SK-N-SH (cell line): ENCODE measurements at regions not wholly inside any gene's neighbourhood (a gene's known extent, or its start where the extent isn't known, plus 50 kb on each side); places are given as distances from the start of the nearest gene placed in this dataset.

Experiments used
- CTCF ChIA-PET: fragments of 300-600, 350-600 bp; formaldehyde crosslinking; extraction: SDS; loops from one replicate; lab custom pipeline; 2021; lab: Yijun Ruan, JAX
- POLR2A ChIA-PET: fragments of 350-600 bp; sonication (Branson Sonifier 250); formaldehyde crosslinking; extraction: SDS; loops from one replicate; lab custom pipeline; 2020; ENCODE audit warnings: antibody characterized with exemption, inconsistent platforms; lab: Yijun Ruan, JAX
- DNase-seq: peaks from one replicate; pipeline ENCODE4 v3.0.0; 2012
- H2AFZ ChIP-seq: fragments of 200-600 bp; sonication (generic); 2 replicates; pipeline ENCODE4 v1.8.1; 2016; ENCODE audit warnings: antibody characterized with exemption, mild to moderate bottlenecking, low read depth
- H3F3A ChIP-seq: fragments of 200-600 bp; sonication (generic); replicated peaks from 2 replicates; pipeline ENCODE3; 2016; ENCODE audit warnings: antibody characterized with exemption, mild to moderate bottlenecking; ENCODE audit not compliant: insufficient read depth
- H3K27ac ChIP-seq, 2 experiments: fragments of 200-500 bp in 1 of 2; fragments of 200-600 bp in 1 of 2; sonication (Bioruptor generic) in 1 of 2; sonication (generic), shearing (Covaris generic) in 1 of 2; 2 replicates each; pipeline versions ENCODE4 v1.5.1 to v1.6.1; 2014 to 2016; ENCODE audit warnings: low read depth in 2 of 2, inconsistent platforms in 1 of 2, low read length in 1 of 2, mild to moderate bottlenecking in 1 of 2, mixed read lengths in 1 of 2
- H3K27me3 ChIP-seq: fragments of 200-600 bp; sonication (generic), shearing (Covaris generic); 2 replicates; pipeline ENCODE4 v1.6.1; 2016; ENCODE audit warnings: mixed run types; ENCODE audit not compliant: insufficient read depth
- H3K36me3 ChIP-seq, 2 experiments: fragments of 200-500 bp in 1 of 2; fragments of 200-600 bp in 1 of 2; sonication (Bioruptor generic) in 1 of 2; sonication (generic) in 1 of 2; replicated peaks in 1 of 2; 2 replicates each; pipeline versions ENCODE3 to v1.5.1; 2014 to 2016; ENCODE audit warnings: low read length in 1 of 2, mild to moderate bottlenecking in 1 of 2; ENCODE audit not compliant: insufficient read depth in 2 of 2, control insufficient read depth in 1 of 2
- H3K4me1 ChIP-seq, 2 experiments: fragments of 200-500 bp in 1 of 2; fragments of 200-600 bp in 1 of 2; sonication (Bioruptor generic) in 1 of 2; sonication (generic), shearing (Covaris generic) in 1 of 2; 2 replicates each; pipeline versions ENCODE4 v1.5.1 to v1.6.1; 2014 to 2016; ENCODE audit warnings: low read depth in 1 of 2, low read length in 1 of 2, mixed run types in 1 of 2; ENCODE audit not compliant: insufficient read depth in 2 of 2, control insufficient read depth in 1 of 2
- H3K4me2 ChIP-seq: fragments of 200-600 bp; sonication (generic), shearing (Covaris generic); 2 replicates; pipeline ENCODE4 v1.6.1; 2017; ENCODE audit warnings: mixed run types
- H3K4me3 ChIP-seq, 2 experiments: fragments of 200-500 bp in 1 of 2; fragments of 200-600 bp in 1 of 2; sonication (Bioruptor generic) in 1 of 2; sonication (generic), shearing (Covaris generic) in 1 of 2; 2 replicates each; pipeline versions ENCODE4 v1.5.1 to v1.8.1; 2014 to 2016; ENCODE audit warnings: low read depth in 2 of 2, inconsistent platforms in 1 of 2, low read length in 1 of 2, mild to moderate bottlenecking in 1 of 2, mixed read lengths in 1 of 2, moderate library complexity in 1 of 2
- H3K79me2 ChIP-seq: fragments of 200-600 bp; sonication (generic); 2 replicates; pipeline ENCODE4 v1.8.1; 2017; ENCODE audit warnings: mild to moderate bottlenecking; ENCODE audit not compliant: insufficient read depth
- H3K9ac ChIP-seq: fragments of 200-600 bp; sonication (generic); 2 replicates; pipeline ENCODE4 v1.6.1; 2017; ENCODE audit warnings: mixed run types
- H3K9me2 ChIP-seq: fragments of 200-600 bp; sonication (generic); 2 replicates; pipeline ENCODE4 v1.6.1; 2017; ENCODE audit warnings: mixed run types
- H3K9me3 ChIP-seq: fragments of 200-600 bp; sonication (generic); 2 replicates; pipeline ENCODE4 v1.6.1; 2017; ENCODE audit warnings: mixed run types, mild to moderate bottlenecking, moderate library complexity
- H4K20me1 ChIP-seq: fragments of 200-600 bp; sonication (generic); 2 replicates; pipeline ENCODE4 v1.6.1; 2017; ENCODE audit warnings: mild to moderate bottlenecking, mixed run types; ENCODE audit not compliant: insufficient read depth
- EZH2phosphoT487 ChIP-seq: fragments of 200-600 bp; sonication (generic); IDR thresholded peaks from 2 replicates; pipeline ENCODE4 v1.6.1; 2017; ENCODE audit warnings: low read depth, mixed run types, mild to moderate bottlenecking, antibody characterized with exemption, moderate library complexity, borderline replicate concordance
- FOXM1 ChIP-seq: IDR thresholded peaks from 2 replicates; pipeline ENCODE4 v1.4.0; 2012; ENCODE audit warnings: low read depth, mild to moderate bottlenecking
- GABPA ChIP-seq: IDR thresholded peaks from 2 replicates; pipeline ENCODE4 v1.4.0; 2012; ENCODE audit warnings: low read depth, mild to moderate bottlenecking
- GATA2 ChIP-seq: sonication (generic); formaldehyde crosslinking; IDR thresholded peaks from 2 replicates; pipeline ENCODE4 v1.5.0; 2020; ENCODE audit warnings: mild to moderate bottlenecking, missing genetic modification reagents
- JUND ChIP-seq: IDR thresholded peaks from 2 replicates; pipeline ENCODE4 v1.4.0; 2012
- MEF2A ChIP-seq: IDR thresholded peaks from 2 replicates; pipeline ENCODE4 v1.4.0; 2012; ENCODE audit warnings: low read depth, borderline replicate concordance
- NFIC ChIP-seq: IDR thresholded peaks from 2 replicates; pipeline ENCODE4 v1.4.0; 2012; ENCODE audit warnings: borderline replicate concordance
- POLR2AphosphoS5 ChIP-seq: IDR thresholded peaks from 2 replicates; pipeline ENCODE4 v1.6.1; 2012; ENCODE audit warnings: low read depth, low read length
- RCOR1 ChIP-seq: fragments of 150-350 bp; IDR thresholded peaks from 2 replicates; pipeline ENCODE4 v1.6.1; 2017; ENCODE audit warnings: antibody characterized with exemption, low read length
- RFX5 ChIP-seq: IDR thresholded peaks from 2 replicates; pipeline ENCODE4 v1.6.1; 2012; ENCODE audit warnings: mild to moderate bottlenecking, improper control_type of control experiment, low read length
- RXRA ChIP-seq: IDR thresholded peaks from 2 replicates; pipeline ENCODE4 v1.4.0; 2012; ENCODE audit warnings: low read depth, mild to moderate bottlenecking, borderline replicate concordance
- SIN3A ChIP-seq: IDR thresholded peaks from 2 replicates; pipeline ENCODE4 v1.6.1; 2012; ENCODE audit warnings: low read depth, mild to moderate bottlenecking, low read length, moderate library complexity, borderline replicate concordance
- TAF1 ChIP-seq: IDR thresholded peaks from 2 replicates; pipeline ENCODE4 v1.6.1; 2012; ENCODE audit warnings: low read depth, mild to moderate bottlenecking, low read length, moderate library complexity, borderline replicate concordance
- TCF12 ChIP-seq: IDR thresholded peaks from 2 replicates; pipeline ENCODE4 v1.4.0; 2012
- YY1 ChIP-seq: IDR thresholded peaks from 2 replicates; pipeline ENCODE4 v1.4.0; 2012; ENCODE audit warnings: low read depth, mild to moderate bottlenecking
- WGBS: methylation state at CpG from one replicate; pipeline ENCODE4 v1.1.6; 2017; ENCODE audit warnings: low lambda C conversion rate; 5-methylcytosine and 5-hydroxymethylcytosine counted together
- TF ChIP-seq, protein P1 (sequence below): IDR thresholded peaks from 2 replicates; pipeline ENCODE4 v1.4.0; 2012; ENCODE audit warnings: low read depth, borderline replicate concordance
- TF ChIP-seq, protein P2 (sequence below): fragments of 200-600 bp; sonication (generic); IDR thresholded peaks from 2 replicates; pipeline ENCODE4 v1.6.1; 2017; ENCODE audit warnings: antibody characterized with exemption, mild to moderate bottlenecking, moderate library complexity
- TF ChIP-seq, protein P3 (sequence below): IDR thresholded peaks from 2 replicates; pipeline ENCODE4 v1.6.1; 2012; ENCODE audit warnings: mild to moderate bottlenecking, low read depth, low read length, moderate library complexity
- TF ChIP-seq, protein P4 (sequence below): fragments of 150-350 bp; IDR thresholded peaks from 2 replicates; pipeline ENCODE4 v1.6.1; 2016; ENCODE audit warnings: mild to moderate bottlenecking, low read depth, low read length

DNA sequence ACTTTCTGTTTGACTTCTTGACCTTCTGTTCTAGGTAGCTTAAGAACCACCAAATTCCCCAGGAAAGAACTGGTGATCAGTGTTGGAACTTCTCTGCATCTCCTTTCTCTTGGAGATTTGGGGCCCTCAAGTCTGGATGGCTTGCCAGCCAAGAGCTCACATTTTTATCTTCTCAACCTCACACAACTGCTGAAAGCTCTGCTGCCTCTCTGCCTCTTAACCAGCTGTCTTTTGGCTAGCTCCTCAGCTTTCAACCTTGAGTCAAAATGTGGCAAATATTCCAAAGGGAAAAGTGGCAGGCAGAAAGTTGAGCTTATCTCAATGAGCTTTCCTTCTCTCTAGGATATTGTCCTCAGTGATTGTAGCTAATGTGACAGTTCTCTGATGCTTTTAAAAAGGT lies 89.2 kb upstream of the CCDC190 start:
- H3K4me2 ChIP-seq = no peak overlapping the region
- H3K9me3 ChIP-seq = no peaks in the 10 kb centered on the region
- H3K27ac ChIP-seq = no peak overlapping the region
- no peaks in the 10 kb centered on the region for H3K9me2 ChIP-seq
- H3K9ac ChIP-seq = no peak overlapping the region
- TF ChIP-seq SIN3A (no peak), GABPA (no peak), EZH2phosphoT487 (no peak), RFX5 (no peak), POLR2AphosphoS5 (no peak), NFIC (no peak)
- TF ChIP-seq, protein P1, sequence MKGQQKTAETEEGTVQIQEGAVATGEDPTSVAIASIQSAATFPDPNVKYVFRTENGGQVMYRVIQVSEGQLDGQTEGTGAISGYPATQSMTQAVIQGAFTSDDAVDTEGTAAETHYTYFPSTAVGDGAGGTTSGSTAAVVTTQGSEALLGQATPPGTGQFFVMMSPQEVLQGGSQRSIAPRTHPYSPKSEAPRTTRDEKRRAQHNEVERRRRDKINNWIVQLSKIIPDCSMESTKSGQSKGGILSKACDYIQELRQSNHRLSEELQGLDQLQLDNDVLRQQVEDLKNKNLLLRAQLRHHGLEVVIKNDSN = no peak
- TF ChIP-seq, protein P2, sequence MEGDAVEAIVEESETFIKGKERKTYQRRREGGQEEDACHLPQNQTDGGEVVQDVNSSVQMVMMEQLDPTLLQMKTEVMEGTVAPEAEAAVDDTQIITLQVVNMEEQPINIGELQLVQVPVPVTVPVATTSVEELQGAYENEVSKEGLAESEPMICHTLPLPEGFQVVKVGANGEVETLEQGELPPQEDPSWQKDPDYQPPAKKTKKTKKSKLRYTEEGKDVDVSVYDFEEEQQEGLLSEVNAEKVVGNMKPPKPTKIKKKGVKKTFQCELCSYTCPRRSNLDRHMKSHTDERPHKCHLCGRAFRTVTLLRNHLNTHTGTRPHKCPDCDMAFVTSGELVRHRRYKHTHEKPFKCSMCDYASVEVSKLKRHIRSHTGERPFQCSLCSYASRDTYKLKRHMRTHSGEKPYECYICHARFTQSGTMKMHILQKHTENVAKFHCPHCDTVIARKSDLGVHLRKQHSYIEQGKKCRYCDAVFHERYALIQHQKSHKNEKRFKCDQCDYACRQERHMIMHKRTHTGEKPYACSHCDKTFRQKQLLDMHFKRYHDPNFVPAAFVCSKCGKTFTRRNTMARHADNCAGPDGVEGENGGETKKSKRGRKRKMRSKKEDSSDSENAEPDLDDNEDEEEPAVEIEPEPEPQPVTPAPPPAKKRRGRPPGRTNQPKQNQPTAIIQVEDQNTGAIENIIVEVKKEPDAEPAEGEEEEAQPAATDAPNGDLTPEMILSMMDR = no peak
- DNase-seq = no peak
- H4K20me1 ChIP-seq = no peaks in the 10 kb centered on the region
- no peaks in the 10 kb centered on the region for H3K27me3 ChIP-seq
- ChIA-PET CTCF (interaction anchor here (0.6 to 1.3 kb wide), 3 partner anchors 11 to 240 kb away, joined by 3 read pairs; no protein-coding TSS in a partner anchor), POLR2A (interaction anchor here (1.0 kb wide), 1 partner anchor 23 kb away, joined by 3 read pairs; no protein-coding TSS in a partner anchor)
- H2AFZ ChIP-seq = no peak overlapping the region
- no peak overlapping the region for H3K4me3 ChIP-seq
- peaks cover 0 to 14% of the 10 kb centered on the region in 2 experiments; a peak in 2 of 4 replicates for H3K4me1 ChIP-seq
- H3K79me2 ChIP-seq = no peaks in the 10 kb centered on the region
- no peaks in the 10 kb centered on the region for H3K36me3 ChIP-seq
- H3F3A ChIP-seq = no peaks in the 10 kb centered on the region

DNA sequence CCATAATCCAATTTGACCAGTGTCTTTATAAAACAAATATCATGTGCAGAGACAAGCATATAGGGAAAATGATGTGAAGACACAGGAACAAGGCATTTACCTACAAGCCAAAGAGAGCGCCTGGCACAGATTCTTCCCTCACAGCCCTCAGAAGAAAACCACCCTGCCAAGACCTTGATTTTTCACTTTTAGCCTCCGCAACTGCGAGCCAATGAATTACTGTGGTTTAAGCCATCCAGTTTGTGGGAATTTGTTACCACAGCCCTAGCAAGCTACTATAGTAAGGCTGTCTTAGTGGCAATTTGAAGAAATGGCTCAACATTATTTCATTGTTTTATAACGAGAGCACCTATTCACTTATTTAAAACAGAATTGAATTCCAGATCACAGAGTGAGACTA lies 85.7 kb upstream of the CCDC190 start:
- H3K36me3 ChIP-seq = no peaks in the 10 kb centered on the region
- ChIA-PET CTCF (interaction anchor here (0.9 kb wide), 1 partner anchor 126 kb away, joined by 5 read pairs; no protein-coding TSS in a partner anchor), POLR2A (no interaction called here)
- H3K27me3 ChIP-seq = no peaks in the 10 kb centered on the region
- H3K79me2 ChIP-seq = no peaks in the 10 kb centered on the region
- H3K9me2 ChIP-seq = no peaks in the 10 kb centered on the region
- peaks cover 9 to 39% of the 10 kb centered on the region in 2 experiments; a peak in 3 of 4 replicates for H3K4me1 ChIP-seq
- H3K4me2 ChIP-seq = no peak overlapping the region
- WGBS = 82% methylated on average over 4 of the region's 4 CpGs
- H3K27ac ChIP-seq = peak overlapping the region in 1 of 2 experiments; percentile 89; a peak in 2 of 4 replicates
- no peak for DNase-seq
- no peak overlapping the region for H2AFZ ChIP-seq
- H3K9me3 ChIP-seq = no peaks in the 10 kb centered on the region
- no peaks in the 10 kb centered on the region for H3F3A ChIP-seq
- no peak overlapping the region for H3K4me3 ChIP-seq
- H4K20me1 ChIP-seq = no peaks in the 10 kb centered on the region
- H3K9ac ChIP-seq = no peak overlapping the region
- no peak for TF ChIP-seq JUND
- no peak for TF ChIP-seq RXRA
- TF ChIP-seq GABPA = no peak
- TF ChIP-seq SIN3A = no peak
- TF ChIP-seq, protein P2 = no peak
- TF ChIP-seq RCOR1 = no peak
- TF ChIP-seq, protein P3, sequence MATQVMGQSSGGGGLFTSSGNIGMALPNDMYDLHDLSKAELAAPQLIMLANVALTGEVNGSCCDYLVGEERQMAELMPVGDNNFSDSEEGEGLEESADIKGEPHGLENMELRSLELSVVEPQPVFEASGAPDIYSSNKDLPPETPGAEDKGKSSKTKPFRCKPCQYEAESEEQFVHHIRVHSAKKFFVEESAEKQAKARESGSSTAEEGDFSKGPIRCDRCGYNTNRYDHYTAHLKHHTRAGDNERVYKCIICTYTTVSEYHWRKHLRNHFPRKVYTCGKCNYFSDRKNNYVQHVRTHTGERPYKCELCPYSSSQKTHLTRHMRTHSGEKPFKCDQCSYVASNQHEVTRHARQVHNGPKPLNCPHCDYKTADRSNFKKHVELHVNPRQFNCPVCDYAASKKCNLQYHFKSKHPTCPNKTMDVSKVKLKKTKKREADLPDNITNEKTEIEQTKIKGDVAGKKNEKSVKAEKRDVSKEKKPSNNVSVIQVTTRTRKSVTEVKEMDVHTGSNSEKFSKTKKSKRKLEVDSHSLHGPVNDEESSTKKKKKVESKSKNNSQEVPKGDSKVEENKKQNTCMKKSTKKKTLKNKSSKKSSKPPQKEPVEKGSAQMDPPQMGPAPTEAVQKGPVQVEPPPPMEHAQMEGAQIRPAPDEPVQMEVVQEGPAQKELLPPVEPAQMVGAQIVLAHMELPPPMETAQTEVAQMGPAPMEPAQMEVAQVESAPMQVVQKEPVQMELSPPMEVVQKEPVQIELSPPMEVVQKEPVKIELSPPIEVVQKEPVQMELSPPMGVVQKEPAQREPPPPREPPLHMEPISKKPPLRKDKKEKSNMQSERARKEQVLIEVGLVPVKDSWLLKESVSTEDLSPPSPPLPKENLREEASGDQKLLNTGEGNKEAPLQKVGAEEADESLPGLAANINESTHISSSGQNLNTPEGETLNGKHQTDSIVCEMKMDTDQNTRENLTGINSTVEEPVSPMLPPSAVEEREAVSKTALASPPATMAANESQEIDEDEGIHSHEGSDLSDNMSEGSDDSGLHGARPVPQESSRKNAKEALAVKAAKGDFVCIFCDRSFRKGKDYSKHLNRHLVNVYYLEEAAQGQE = no peak
- TF ChIP-seq GATA2 = no peak
- no peak for TF ChIP-seq MEF2A
- no peak for TF ChIP-seq RFX5
- TF ChIP-seq, protein P4, sequence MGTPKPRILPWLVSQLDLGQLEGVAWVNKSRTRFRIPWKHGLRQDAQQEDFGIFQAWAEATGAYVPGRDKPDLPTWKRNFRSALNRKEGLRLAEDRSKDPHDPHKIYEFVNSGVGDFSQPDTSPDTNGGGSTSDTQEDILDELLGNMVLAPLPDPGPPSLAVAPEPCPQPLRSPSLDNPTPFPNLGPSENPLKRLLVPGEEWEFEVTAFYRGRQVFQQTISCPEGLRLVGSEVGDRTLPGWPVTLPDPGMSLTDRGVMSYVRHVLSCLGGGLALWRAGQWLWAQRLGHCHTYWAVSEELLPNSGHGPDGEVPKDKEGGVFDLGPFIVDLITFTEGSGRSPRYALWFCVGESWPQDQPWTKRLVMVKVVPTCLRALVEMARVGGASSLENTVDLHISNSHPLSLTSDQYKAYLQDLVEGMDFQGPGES = no peak
- TF ChIP-seq FOXM1 = no peak
- no peak for TF ChIP-seq TAF1
- no peak for TF ChIP-seq TCF12
- no peak for TF ChIP-seq YY1
